Breast epithelium (tissue), 3 donors: ENCODE measurements at regions not wholly inside any gene's neighbourhood (a gene's known extent, or its start where the extent isn't known, plus 50 kb on each side); places are given as distances from the start of the nearest gene placed in this dataset.

Experiments
- CTCF ChIP-seq, 3 donors: fragments of 450-650 bp; IDR thresholded peaks; one replicate each; pipeline ENCODE4 v1.5.1; 2016 to 2017; ENCODE audit warnings: antibody characterized with exemption in 3 of 3, mild to moderate bottlenecking in 3 of 3, moderate library complexity in 3 of 3
- POLR2A ChIP-seq: fragments of 450-650 bp; IDR thresholded peaks from one replicate; pipeline ENCODE4 v1.6.1; 2016; ENCODE audit warnings: antibody characterized with exemption, mild to moderate bottlenecking, moderate library complexity
- POLR2AphosphoS5 ChIP-seq, 3 donors: sonication (generic); formaldehyde crosslinking; IDR thresholded peaks; one replicate each; pipeline ENCODE4 v1.6.1; 2017; ENCODE audit warnings: antibody characterized with exemption in 3 of 3

- no peak for TF ChIP-seq POLR2A
- no peak for TF ChIP-seq CTCF (IDR thresholded peaks at IDR 0.05)
- TF ChIP-seq POLR2AphosphoS5 (IDR thresholded peaks at IDR 0.05), result no peak
These were observed 61.8 kb upstream of the RTL1 start for GRCh38 chr14:100965296-100965695.
